CD4-positive, alpha-beta T cell treated with Interleukin-17A for 4 hours (primary cell): ENCODE measurements at regions not wholly inside any gene's neighbourhood (a gene's known extent, or its start where the extent isn't known, plus 50 kb on each side); places are given as distances from the start of the nearest gene placed in this dataset.

Experiments used
- DNase-seq: peaks from one replicate; pipeline ENCODE4 v3.0.0-alpha.2; 2020; ENCODE audit warnings: mixed read lengths

DNA sequence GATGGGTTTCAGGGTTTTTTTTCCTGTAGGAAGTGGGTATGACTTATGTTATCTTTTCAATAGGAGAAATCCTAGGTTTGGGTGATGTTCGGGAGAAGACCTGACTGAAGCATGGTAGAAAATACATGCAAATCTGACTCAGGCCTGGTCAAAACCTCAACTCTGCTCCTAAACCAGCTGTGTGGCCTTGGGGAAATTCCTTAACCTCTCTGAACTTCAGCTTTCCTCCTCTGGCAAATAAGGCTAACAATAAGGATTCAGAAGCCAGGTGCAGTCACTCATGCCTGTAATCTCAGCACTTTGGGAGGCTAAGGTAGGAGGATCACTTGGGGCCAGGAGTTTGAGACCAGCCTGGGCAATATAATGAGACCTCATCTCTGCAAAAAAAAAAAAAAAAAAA is 148.5 kb downstream of the PHETA1 start:
- DNase-seq, result no peak

DNA sequence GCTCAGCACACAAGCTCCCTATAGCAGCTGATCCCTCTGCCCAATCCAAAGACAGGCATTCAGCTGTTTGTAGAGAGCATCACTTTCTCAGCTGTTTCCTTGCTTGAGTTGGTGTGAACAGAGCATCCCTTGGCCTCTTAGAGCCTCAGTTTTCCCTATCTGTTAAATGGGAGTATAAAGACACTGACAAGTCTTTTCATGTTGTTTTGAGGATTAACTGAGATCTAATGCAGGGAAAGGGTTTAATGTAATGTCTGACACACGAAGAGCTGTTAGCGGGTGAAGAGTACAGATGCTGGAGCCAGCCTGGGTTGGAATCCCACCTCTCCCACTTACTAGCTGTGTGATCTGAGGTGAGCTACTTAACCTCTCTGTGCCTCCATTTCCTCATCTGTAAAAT is 149.5 kb downstream of the PHETA1 start:
- no peak for DNase-seq

GRCh38 chr12:111218499-111218898 is 150.4 kb downstream of the PHETA1 start:
- DNase-seq, result no peak

- DNase-seq, result no peak
These were observed 152.3 kb downstream of the PHETA1 start for GRCh38 chr12:111216387-111217159.

DNA sequence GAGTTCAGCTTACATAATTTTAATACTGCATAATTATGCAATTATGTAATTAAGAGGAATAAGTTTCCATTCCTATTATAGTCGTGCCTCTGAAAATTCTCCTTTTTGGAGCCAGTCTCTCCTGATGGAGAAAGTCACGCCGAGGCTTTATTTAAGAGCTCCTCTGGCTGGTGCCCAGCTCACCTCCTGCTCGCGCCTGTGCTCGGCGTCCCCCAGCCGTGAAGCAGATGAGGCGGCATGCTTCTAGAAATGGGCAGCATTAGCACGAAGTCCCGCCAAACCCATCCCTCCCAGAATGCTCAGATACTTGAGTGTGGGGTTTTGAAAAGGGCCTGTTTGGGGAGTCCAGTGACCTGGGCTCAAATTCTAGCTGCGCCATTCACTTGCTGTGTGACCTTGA is 153.0 kb downstream of the PHETA1 start:
- no peak for DNase-seq

DNA sequence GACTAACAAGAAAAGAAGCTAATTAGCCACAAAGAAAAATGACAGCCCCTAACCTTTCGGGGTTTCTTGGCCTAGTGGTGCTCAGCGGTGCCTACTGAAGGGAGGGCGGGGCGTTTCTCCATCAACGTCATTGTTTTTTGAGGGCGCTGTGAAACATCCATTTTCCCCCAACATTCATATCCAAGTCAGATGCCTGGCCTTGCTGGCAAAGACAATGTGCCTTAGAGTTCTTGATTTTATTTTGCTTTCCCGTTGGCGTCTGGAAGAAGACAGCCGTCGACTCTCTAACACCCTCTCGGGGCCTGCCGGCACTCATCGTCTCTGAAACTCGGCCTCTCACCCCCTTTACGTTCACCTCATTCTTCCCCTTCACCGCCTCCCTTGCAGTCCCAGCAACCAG is 154.5 kb downstream of the PHETA1 start:
- DNase-seq, result no peak

- no peak for DNase-seq
These were observed 155.3 kb downstream of the PHETA1 start for GRCh38 chr12:111213561-111213960.

DNA sequence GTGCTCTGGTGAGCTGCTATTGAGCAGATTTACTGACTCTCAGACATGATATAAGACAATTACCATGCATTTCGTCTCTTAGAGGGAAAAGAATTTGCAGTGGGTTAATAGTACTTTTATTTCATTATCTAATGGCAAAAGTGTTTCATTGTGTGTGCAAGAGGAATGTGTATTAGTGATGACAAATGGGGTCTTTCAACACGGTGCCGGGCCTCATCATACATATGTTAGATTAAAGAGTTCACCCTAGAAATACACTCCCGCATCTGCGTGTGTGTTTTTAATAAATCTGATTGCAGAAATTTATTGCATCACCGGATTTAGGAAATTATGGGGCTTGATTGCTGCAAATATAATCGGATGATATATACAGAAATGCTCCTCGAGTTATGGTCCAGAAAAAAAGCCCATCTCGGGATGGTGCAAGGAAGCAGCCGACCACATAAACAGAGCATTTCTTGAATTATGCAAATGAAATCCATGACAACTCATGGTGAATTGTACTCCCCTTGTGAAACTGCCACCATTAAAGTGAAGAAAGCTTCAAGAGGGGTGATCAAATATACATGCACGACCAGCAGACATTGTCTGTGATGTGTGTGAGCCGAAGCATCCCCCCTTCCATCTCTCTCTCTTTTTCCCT is 156.0 kb downstream of the PHETA1 start:
- DNase-seq, result no peak

- peak; percentile 4 for DNase-seq
These were observed 156.8 kb downstream of the PHETA1 start for GRCh38 chr12:111211910-111212757.

DNA sequence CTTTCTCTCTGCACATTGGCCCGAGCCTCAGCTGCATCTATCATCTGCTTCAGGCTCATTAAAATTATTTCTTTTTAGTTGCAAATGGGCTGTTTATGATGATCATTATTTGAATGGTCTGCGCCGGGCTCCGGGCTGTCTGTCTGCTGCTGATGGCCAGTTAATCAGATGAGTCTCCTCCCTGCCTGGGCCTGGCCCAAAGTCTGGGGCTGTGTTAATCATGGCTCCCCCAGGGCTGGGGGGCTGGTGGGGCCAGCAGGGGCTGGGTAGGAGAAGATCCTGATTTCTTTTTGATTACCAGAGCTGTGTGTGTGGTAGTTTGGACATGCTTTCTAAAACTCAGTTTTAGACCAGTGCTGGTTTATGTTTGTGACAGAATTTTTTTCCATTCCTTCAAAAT is 159.1 kb downstream of the PHETA1 start:
- DNase-seq, result no peak

DNA sequence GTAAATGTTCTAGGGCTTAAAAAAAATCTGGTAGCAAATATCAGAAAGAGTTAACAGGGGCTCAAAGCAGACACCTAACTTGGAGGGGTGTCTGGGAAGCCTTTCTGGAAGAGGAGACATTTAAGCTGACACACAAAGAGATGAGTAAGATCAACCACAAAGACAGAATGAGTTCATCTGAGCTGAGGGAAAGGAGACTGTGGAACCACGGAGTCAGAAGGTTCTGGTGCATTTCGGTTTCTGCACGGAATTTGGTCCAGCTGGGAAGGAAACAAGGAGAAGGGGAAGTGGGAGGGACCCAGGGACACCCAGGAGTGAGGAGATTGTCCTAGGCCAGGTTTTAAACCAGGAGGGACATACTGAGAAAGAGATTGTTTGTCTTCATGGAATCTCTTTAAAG is 161.1 kb downstream of the PHETA1 start:
- DNase-seq, result no peak

DNA sequence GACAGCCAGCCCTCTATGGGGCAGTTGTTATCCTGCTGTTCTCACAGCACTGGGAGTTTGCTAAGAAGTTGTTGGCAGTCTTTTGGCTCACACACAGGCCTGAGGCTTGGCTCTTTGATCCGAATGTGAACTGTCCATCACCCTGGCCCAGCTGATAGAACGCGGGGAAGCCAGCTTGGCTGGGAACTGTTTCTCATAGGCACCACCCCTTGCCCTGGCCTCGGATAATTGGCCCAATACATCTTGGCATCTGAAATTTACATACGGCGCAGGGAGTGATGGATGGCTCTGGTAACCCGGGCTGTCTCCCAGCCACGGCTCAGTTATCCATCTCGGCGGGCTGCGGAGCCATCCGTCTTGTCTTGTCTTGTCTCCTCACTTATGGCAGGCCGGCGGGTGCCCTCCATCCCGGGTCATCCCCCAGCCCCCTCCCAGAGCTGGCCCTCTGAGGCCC is 164.1 kb downstream of the PHETA1 start:
- DNase-seq, result no peak

- DNase-seq, result no peak
These were observed 164.9 kb downstream of the PHETA1 start for GRCh38 chr12:111203969-111204368.

GRCh38 chr12:111203446-111203845 is 165.4 kb downstream of the PHETA1 start:
- DNase-seq, result no peak

DNA sequence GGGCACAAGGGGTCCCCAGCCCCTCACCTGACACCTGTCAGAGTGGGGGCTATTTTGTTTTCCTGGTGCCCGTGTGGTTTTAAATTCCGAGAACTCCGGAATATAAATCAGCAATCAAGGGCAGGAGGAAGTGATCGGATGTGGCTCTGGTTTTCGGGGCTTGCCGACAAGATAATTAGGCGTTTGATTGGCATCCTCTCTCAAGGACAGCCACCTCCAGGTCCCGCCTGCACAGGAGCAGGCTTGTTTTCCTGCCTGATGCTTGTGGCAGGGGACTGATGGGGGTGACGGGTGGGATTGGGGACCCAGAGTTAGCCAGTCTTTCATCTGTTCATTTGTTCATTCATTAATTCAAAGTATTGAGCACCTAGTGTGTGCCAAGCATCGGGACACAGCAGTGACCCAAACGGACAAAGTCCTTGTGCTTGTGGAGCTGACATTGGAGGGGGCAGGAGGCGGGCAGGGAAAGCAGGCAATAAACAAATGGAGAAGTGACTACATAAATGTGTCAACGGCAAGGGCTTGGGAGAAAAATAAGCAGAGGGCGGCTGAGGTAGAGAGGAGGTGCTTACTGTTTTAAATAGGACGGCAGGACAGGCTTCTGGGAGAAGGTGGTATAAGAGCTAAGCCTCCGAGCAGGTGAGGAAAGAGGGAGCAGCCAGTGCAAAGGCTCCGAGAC is 166.5 kb downstream of the PHETA1 start:
- no peak for DNase-seq

DNA sequence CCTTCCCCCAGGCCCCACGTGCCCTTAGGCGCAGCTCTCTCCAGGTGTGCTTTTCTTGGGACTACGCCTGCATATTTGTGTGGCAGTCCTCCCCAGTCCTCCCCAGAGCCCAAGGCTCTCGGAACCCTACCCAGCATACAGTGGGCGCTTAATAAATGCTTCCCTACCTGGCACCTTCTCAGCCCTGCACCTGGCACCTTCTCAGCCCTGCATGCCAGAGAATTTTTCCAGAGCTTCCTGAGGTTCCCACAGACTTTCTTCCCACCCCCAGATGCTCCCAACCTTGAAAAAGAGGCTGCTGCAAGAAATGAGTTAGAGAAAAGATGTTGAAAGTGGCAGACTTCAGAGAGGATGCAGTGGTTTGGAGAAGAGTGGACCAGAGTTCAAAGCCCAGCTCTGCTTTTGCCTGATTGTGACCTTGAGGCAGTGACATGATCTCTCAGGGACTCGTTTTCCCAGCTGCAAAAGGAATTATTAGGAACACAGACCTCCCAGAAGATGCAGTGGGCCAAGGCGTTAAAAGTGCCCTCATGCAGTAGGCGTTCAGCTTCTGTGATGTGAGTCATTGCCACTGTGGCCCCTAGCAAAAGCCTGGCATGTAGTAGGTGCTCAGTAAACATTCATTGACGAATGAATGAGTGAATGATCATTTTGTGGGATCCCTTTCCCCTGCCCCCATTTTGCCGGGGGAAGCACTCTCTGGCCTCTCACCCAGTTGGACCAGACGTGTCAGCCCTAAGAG is 167.2 kb downstream of the PHETA1 start:
- no peak for DNase-seq

- no peak for DNase-seq
These were observed 167.9 kb downstream of the PHETA1 start for GRCh38 chr12:111201036-111201435.

- no peak for DNase-seq
These were observed 171.4 kb downstream of the PHETA1 start for GRCh38 chr12:111197376-111197944.

DNA sequence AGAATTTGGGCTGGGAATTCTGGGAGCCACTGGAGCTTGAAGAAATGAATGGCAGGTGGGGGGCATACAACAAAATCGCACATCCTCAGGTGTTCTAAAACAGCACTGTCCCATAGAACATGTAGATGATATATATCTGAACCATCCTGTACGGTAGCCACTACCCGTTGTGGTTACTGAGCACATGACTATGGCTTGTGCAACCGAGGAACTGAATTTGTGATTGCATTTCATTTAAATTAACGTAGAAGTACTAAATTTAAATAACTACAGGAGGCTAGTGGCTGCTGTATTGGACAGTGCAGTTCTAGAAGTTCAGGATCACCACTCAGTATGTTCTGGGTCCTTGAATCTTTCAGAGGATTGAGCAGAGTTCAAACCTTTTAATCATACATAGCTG is 172.4 kb downstream of the PHETA1 start:
- no peak for DNase-seq

DNA sequence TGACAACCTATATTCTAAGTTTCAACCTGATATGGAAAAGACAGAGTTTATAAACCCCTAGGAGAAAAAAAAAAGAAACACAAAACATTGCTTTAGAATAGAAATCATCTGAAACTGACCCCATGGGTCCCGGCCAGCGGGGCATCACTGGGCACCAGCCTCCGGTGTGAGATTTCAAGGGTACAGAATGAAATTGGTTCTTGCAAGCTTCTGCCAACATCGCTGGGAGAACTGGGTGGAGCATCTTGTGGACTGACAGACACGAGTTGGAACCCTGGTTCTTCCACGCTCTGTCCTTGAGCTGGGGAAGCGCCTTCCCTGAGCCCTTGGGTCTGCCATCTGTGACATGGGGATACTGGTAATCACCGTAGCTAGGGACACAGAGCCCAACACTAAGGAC is 173.6 kb downstream of the PHETA1 start:
- no peak for DNase-seq

- no peak for DNase-seq
These were observed 174.2 kb downstream of the PHETA1 start for GRCh38 chr12:111194703-111195051.
